Astrocyte of the cerebellum (primary cell): ENCODE measurements at regions not wholly inside any gene's neighbourhood (a gene's known extent, or its start where the extent isn't known, plus 50 kb on each side); places are given as distances from the start of the nearest gene placed in this dataset.

Source experiments
- DNase-seq: peaks from one replicate; pipeline ENCODE4 v3.0.0-alpha.2; 2011; ENCODE audit warnings: low read depth
- H3K4me3 ChIP-seq: 2 replicates; pipeline ENCODE4 v1.5.1; 2011; ENCODE audit warnings: mild to moderate bottlenecking, low read depth, low read length, moderate library complexity
- in situ Hi-C: cut with HindIII; loops from 2 replicates; pipeline ENCODE4 v1.10.0; 2017; ENCODE audit warnings: low sequenced_read_pairs
- TF ChIP-seq, protein P1 (sequence below): IDR thresholded peaks from 2 replicates; pipeline ENCODE4 v1.5.1; 2012; ENCODE audit warnings: low read length, low read depth, moderate library complexity, mild to moderate bottlenecking; ENCODE audit errors: missing control alignments

DNA sequence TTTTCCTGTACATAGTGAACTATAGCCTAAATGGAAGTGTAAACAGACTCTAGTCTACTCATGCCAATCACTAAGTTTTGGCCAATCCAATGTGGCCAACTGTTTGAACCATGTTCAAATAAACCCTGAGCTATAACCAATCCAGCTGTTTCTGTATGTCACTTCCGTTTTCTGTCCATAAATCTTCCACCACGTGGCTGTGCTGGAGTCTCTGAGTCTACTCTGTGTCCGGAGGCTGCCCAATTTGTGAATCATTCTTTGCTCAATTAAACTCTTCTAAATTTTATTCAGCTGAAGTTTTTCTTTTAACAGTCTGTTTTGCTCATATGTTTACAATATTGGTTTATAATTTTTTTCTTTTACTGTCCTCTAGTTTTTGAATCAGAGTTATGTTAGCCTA, 112.3 kb upstream of the BANK1 start:
- DNase-seq: no peak
- in situ Hi-C loops: no loop called here
- TF ChIP-seq, protein P1, sequence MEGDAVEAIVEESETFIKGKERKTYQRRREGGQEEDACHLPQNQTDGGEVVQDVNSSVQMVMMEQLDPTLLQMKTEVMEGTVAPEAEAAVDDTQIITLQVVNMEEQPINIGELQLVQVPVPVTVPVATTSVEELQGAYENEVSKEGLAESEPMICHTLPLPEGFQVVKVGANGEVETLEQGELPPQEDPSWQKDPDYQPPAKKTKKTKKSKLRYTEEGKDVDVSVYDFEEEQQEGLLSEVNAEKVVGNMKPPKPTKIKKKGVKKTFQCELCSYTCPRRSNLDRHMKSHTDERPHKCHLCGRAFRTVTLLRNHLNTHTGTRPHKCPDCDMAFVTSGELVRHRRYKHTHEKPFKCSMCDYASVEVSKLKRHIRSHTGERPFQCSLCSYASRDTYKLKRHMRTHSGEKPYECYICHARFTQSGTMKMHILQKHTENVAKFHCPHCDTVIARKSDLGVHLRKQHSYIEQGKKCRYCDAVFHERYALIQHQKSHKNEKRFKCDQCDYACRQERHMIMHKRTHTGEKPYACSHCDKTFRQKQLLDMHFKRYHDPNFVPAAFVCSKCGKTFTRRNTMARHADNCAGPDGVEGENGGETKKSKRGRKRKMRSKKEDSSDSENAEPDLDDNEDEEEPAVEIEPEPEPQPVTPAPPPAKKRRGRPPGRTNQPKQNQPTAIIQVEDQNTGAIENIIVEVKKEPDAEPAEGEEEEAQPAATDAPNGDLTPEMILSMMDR: no peak
- no peak overlapping the region for H3K4me3 ChIP-seq

DNA sequence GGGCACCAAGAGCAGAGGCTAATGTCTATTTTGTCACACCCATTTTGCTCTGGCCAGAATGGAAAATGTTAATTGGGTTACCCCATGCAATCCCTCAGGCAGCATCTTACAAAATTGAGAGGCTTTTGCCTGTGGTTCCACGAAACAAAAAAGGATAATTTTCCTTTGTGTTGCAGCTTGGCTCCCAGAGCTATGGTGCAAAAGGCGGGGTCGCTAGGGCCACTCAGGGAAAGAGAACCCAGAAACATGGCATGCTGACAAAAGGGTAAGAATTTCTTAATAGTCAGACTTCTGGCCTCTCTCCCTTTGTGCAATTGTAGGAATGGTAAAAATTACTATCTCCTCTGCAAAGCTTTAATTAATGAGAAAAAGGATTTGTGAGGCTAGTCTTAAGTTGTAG, 119.6 kb upstream of the BANK1 start:
- no peak for DNase-seq
- no peak overlapping the region for H3K4me3 ChIP-seq
- TF ChIP-seq, protein P1: no peak
- in situ Hi-C loops: no loop called here

DNA sequence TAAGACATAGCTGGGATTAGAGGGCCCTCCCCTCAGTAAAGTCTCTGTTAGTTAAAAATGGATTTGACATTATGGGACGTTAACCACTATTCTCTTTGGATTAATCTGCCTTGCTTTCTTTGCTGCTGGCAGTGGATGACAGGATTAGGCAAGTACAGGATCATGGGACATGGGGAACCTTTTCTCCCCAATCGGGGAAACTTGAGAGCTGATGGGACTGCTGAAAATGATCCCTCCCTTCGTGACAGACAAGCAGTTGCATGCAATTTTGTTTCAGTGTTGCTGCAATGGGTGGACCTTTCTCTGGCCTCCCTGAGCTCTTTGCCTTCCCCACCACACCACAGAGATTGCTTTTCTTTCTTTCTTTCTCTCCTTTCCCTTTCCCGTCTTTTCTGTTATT, 120.2 kb upstream of the BANK1 start:
- TF ChIP-seq, protein P1: no peak
- no peak overlapping the region for H3K4me3 ChIP-seq
- in situ Hi-C loops: no loop called here
- DNase-seq: no peak

DNA sequence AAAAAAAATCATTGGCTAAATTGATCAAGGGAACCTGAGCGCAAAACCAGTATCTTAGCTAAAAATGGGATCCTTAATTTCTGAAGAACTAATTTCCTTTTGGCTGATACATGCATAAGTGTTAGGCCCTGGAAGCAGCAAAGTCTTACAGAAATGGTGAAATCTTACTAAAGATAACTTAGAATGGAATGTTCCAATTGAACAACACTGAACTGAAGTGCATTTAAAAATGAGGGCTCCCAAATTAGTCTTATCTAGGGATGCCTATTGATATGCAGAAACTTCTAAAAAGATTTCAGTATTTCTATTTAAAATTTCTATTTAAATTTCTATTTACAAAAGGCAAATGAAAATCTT, 120.7 kb upstream of the BANK1 start:
- in situ Hi-C loops: no loop called here
- H3K4me3 ChIP-seq: no peak overlapping the region
- no peak for DNase-seq
- TF ChIP-seq, protein P1: no peak

DNA sequence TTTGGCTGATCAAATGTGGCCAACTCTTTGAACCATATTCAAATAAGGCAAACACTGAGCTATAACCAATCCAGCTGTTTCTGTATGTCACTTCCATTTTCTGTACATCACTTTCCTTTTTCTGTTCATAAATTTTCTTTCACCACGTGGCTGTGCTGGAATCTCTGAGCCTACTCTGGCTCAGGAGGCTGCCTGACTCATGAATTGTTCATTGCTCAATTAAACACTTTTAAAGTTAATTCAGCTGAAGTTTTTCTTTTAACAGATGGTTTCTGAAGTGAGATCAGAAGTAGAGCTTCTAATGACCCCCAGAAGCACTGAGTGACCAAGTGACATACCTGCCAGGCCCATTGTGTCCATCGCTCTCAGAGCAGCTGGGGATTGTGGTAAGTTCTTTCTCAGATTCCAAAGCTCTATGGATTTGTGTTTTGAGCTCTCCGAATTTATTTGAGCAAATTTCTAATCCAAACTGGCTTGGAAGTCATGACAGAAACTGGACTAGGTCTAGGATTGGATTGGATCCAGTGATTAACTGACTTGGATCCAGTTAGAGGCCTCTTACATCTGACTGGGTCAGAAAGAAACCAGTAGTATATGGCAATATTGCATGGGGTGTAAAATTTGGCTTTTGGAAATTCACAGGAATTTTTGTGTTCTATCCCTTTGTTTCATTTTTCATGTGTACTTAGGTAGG, 121.2 kb upstream of the BANK1 start:
- TF ChIP-seq, protein P1: no peak
- in situ Hi-C loops: no loop called here
- no peak overlapping the region for H3K4me3 ChIP-seq
- DNase-seq: no peak

DNA sequence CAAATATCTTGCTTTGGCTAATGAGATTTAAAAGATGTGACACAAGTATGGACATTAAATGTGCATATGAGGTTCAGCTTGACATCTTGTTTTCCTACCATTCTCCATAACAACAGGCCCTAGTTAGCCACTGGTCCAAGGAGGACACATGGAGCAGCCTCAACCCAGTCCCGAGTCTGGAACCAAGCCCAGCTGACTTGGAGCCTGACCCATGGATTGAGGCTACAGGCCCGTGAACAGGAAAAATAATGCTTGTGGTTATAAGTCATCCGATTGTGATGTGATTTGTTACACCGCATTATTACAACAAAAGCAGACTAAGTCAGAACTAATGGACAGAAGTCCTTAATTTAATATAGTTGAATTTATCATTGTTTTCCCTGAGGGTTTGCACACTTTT, 123.2 kb upstream of the BANK1 start:
- TF ChIP-seq, protein P1: no peak
- in situ Hi-C loops: no loop called here
- H3K4me3 ChIP-seq: no peak overlapping the region
- DNase-seq: peak; percentile 80
